KOPT-K1 (cell line): ENCODE measurements at regions not wholly inside any gene's neighbourhood (a gene's known extent, or its start where the extent isn't known, plus 50 kb on each side); places are given as distances from the start of the nearest gene placed in this dataset.

ENCODE experiments used
- H3K27ac ChIP-seq: fragments of 200-600 bp; sonication (generic); 2 replicates; pipeline ENCODE4 v1.5.1; 2016; ENCODE audit warnings: antibody characterized with exemption, mild to moderate bottlenecking, low read depth, low read length; ENCODE audit not compliant: poor library complexity, severe bottlenecking
- H3K36me3 ChIP-seq: fragments of 200-600 bp; sonication (generic); 2 replicates; pipeline ENCODE4 v1.5.1; 2017; ENCODE audit warnings: antibody characterized with exemption, mild to moderate bottlenecking, low read length, moderate library complexity; ENCODE audit not compliant: insufficient read depth
- H3K9me3 ChIP-seq: fragments of 200-600 bp; sonication (generic); 2 replicates; pipeline ENCODE4 v1.5.1; 2017; ENCODE audit warnings: antibody characterized with exemption, low read length, mild to moderate bottlenecking; ENCODE audit not compliant: insufficient read depth, poor library complexity, severe bottlenecking

DNA sequence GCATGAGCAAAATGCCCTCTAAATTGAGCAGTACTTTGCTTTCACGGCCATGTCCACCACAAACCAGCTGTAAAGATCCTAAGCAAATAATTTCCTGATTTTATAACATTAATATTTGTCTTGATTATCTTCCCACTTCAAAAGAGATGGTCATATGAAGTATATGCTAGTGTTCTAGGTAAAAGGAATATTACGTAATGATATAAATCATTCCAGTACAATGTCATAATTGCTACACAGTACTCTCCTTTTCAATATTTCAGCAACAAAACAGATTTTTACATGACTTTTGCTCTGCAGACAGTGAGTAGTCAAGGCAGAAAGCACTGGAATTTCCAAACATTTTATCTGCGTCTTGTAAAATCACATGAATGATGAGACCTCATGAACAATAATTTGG is 572.8 kb upstream of the FRG1 start:
- Histone ChIP-seq H3K9me3 (no peaks in the 10 kb centered on the region), H3K27ac (no peak overlapping the region), H3K36me3 (no peaks in the 10 kb centered on the region)

- Histone ChIP-seq H3K27ac (no peak overlapping the region), H3K36me3 (no peaks in the 10 kb centered on the region), H3K9me3 (no peaks in the 10 kb centered on the region)
Observed at GRCh38 chr4:189374176-189374575, 566.5 kb upstream of the FRG1 start.

DNA sequence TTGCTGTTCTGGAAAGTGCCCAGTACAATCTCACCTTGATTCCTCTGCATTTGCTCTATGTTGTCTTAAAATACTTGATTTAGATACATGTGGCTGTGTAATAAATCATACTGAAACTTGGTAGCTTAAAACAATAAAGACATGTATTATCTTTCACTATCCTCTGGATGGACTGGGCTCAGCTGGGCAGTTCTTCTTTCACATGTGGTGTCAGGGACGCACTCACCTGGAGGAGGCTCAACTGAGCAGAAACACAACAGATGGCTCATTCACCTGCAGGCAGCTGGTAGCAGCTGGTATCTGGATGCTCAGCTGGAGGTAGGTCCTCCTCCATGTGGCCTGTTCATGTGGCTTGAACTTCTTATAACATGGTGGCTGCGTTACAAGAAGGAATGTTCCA is 563.8 kb upstream of the FRG1 start:
- Histone ChIP-seq H3K27ac (no peak overlapping the region), H3K36me3 (no peaks in the 10 kb centered on the region), H3K9me3 (no peaks in the 10 kb centered on the region)

DNA sequence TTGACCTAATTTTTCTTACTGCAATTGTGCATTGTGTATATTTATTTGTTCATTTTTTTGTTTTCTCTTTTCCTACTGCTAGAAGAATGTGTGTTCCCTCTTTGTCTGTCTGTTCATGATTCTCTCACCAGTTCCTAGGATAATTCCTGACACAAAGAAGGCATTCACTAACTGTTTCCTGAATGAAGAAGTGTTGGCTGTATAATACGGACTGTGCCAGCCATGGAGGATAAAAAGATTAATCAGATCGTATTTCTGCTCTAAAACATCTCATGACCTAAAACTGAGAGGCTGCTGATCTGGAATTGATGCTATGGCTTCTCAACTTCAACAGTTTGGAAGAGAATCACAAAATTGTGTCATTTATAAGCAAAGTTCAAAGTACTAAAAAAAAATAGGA is 563.1 kb upstream of the FRG1 start:
- no peaks in the 10 kb centered on the region for H3K9me3 ChIP-seq
- no peak overlapping the region for H3K27ac ChIP-seq
- H3K36me3 ChIP-seq, result no peaks in the 10 kb centered on the region

DNA sequence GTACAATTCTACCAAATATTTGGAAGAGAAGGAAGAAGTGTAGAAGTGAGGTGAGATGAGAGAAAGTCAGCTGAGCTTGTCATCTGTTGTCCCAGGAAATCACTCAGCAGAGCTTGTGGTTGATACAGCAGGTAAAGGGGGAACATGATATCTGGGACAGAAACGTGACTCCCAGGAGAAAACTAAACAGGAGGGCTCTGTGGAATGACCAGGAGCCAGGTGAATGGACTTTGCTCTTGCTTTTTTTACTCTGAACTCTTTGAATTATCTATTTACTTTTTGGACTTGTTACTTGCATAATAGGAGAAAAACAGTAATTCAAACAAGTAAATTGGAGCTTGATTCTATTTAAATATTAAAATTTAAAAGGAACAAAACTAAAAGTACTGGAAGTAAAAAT is 555.6 kb upstream of the FRG1 start:
- Histone ChIP-seq H3K27ac (no peak overlapping the region), H3K9me3 (no peaks in the 10 kb centered on the region), H3K36me3 (no peaks in the 10 kb centered on the region)

GRCh38 chr4:189385579-189385978 is 555.1 kb upstream of the FRG1 start:
- no peaks in the 10 kb centered on the region for H3K9me3 ChIP-seq
- no peak overlapping the region for H3K27ac ChIP-seq
- no peaks in the 10 kb centered on the region for H3K36me3 ChIP-seq

DNA sequence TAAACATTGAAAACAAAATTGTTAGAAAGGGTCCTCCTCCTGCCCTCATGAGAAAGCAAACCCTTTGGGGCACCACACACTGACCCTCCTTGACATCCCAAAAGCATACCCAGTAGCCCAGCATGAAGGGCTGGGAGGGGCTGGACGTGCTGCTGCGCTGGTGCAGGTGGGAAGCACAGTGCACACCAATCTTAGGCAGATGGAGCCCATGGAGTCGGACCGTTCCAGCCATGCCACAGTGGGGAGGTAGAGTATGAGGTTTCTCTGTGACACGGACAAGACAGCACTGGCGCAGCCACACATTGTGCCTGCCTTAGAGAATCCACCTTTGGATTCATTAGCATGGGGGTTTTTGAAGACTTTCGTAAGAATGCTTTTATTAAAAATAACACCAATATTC is 544.2 kb upstream of the FRG1 start:
- H3K9me3 ChIP-seq, result no peaks in the 10 kb centered on the region
- H3K36me3 ChIP-seq, result no peaks in the 10 kb centered on the region
- H3K27ac ChIP-seq, result no peak overlapping the region

DNA sequence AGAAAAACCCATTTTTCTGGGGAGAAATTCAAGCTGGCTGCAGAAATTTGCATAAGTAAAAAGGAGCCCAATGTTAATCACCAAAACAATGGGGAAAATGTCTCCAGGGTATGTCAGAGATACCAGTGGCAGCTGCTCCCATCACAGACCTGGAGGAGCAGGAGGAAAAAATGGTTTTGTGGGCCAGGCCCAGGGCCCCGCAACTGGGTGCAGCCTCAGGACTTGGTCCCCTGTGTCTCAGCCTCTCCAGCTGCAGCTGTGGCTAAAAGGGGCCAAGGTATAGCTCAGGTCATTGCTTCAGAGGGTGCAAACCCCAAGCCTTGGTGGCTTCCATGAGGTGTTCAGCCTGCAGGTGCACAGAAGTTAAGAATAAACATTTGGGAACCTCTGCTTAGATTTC is 536.4 kb upstream of the FRG1 start:
- H3K36me3 ChIP-seq, result no peaks in the 10 kb centered on the region
- peaks cover 9% of the 10 kb centered on the region for H3K9me3 ChIP-seq
- no peak overlapping the region for H3K27ac ChIP-seq

- Histone ChIP-seq H3K27ac (no peak overlapping the region), H3K36me3 (no peaks in the 10 kb centered on the region), H3K9me3 (peaks cover 8% of the 10 kb centered on the region)
Observed at GRCh38 chr4:189409158-189409557, 531.5 kb upstream of the FRG1 start.

DNA sequence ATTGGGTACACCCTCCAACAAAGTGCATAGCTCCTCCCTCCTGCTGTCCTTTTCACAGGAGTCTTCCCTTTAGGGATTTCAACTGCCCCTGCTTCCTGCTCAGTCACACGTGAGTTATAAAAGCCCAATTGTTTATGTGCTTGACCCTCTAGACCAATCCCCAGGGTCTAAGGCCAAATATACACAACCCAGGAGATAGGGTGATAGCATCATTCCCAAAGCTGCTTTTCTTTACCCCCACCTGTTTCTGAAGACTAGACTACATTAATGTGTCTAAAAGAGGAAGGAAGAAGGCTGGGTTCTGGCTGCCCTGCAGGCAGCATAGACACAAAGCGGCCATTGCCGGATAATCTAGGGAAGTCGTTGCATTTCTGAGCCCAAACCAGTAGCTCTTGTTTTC is 526.7 kb upstream of the FRG1 start:
- Histone ChIP-seq H3K9me3 (no peaks in the 10 kb centered on the region), H3K27ac (no peak overlapping the region), H3K36me3 (no peaks in the 10 kb centered on the region)

GRCh38 chr4:189420572-189420971 is 520.1 kb upstream of the FRG1 start:
- Histone ChIP-seq H3K27ac (no peak overlapping the region), H3K36me3 (no peaks in the 10 kb centered on the region), H3K9me3 (no peaks in the 10 kb centered on the region)

DNA sequence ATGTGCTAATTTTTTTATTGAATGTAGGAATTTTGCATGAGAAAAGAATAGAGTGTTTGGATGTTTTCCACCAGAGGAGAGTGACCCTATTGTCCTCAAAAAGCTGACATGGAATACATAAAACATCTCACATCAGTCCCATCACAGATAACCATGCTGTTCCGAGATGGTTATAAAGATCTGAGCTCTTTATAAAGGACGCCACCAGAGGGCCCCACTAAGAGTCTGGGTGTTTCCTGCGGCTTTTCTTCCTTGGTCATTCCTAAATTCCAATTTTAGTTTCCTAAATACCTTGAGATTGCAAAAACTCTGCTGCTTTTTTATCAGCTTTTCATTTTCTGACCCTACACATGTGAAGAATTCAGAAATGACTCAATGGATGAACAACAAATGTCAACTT is 504.5 kb upstream of the FRG1 start:
- H3K27ac ChIP-seq, result no peak overlapping the region
- H3K9me3 ChIP-seq, result peaks cover 8% of the 10 kb centered on the region
- H3K36me3 ChIP-seq, result no peaks in the 10 kb centered on the region

- Histone ChIP-seq H3K27ac (no peak overlapping the region), H3K36me3 (no peaks in the 10 kb centered on the region), H3K9me3 (peaks cover 5% of the 10 kb centered on the region)
Observed at GRCh38 chr4:189440716-189441115, 500.0 kb upstream of the FRG1 start.

DNA sequence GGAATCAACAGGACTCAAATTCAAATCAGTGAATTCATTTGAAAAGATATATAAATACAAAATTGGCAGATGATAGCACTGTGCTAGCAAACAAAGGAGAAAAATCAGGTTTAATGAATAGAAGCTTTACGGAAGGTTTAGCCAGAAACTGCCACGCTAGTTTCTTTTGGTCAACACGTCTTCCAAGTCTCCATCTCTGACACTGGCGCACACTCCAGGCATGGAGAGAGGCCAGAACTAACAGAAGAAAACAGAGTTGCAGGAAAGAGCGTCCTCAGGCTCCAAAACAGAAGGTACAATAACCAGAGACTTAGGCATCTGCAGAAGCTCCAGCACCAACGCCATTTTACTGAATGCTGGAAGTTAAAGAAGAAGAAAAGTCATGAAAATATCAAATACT is 497.3 kb upstream of the FRG1 start:
- Histone ChIP-seq H3K9me3 (no peaks in the 10 kb centered on the region), H3K27ac (no peak overlapping the region), H3K36me3 (no peaks in the 10 kb centered on the region)

DNA sequence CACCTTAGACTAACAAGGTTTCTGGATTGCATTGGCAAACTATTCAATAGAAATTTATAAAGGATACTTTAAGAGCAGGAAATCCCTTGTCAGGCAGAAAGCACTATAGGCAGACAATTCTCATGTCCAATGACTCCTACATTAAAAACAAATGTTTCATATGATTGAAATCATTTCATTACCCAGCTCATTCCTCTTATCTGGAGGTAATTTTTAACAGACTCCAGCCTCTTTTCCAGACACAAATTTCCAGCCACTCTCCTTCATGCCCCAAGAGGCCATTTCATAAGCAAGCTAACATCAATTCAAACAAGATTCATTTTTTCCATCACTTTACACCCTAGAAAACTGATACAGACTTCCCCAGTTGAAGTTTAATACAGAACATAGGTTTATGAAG is 495.1 kb upstream of the FRG1 start:
- no peaks in the 10 kb centered on the region for H3K36me3 ChIP-seq
- H3K27ac ChIP-seq, result no peak overlapping the region
- H3K9me3 ChIP-seq, result peaks cover under 1% of the 10 kb centered on the region

DNA sequence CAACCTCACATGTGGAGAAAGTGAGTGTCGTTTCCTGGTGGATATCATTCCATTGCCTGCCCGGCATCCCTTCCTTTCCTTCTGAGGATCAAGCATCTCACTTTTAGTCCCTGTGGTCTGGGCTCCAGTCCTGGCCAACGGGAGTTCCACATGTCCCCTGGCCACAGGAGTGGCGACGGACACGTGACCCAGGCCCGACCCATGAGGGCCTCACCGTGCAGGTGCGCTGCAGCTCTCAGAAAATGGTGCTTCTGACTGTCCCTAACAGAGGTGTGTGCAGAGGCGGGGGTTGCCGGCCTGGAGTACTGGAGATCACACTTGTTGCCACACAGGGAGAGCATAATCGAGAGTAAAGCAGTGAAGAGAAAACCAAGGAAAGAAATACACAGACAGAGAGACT is 476.9 kb upstream of the FRG1 start:
- H3K9me3 ChIP-seq, result peaks cover 7% of the 10 kb centered on the region
- H3K36me3 ChIP-seq, result no peaks in the 10 kb centered on the region
- no peak overlapping the region for H3K27ac ChIP-seq

DNA sequence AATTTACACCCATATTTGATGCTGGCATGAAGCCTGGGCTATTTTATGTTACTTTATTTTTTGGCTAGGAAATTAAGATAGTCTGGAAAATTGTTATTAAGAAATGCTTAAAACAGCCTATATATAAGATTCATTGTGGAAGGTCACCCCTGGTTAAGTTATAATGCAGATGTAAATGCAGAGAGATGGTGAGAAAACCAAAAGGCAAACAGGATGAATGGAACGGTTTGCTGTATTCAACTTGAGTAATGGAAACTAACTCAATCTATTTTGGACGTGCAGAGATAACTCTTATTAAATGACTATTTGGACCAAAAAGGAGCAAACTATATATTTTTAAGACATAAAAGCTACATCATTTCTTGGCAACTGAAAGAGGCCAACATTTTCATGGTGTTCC is 446.3 kb upstream of the FRG1 start:
- Histone ChIP-seq H3K27ac (no peak overlapping the region), H3K9me3 (no peaks in the 10 kb centered on the region), H3K36me3 (no peaks in the 10 kb centered on the region)
